ENCODE measurements at regions not wholly inside any gene's neighbourhood (a gene's known extent, or its start where the extent isn't known, plus 50 kb on each side); places are given as distances from the start of the nearest gene placed in this dataset.

DNA sequence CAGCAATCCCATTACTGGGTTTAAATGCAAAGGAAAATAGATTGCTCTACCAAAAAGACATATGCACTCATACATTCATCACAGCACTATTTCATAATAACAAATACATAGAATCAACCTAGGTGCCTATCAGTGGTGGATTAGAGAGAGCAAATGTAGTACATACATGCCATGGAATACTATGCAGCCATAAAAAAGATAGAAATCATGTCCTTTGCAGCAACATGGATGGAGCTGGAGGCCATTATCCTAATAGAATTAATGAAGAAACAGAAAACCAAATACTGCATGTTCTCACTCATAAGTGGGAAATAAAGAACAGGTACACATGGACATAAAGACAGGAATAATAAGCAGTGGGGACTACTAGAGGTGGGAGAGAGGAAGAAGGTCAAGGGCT, 70.7 kb upstream of the MLIP start:
- no peak overlapping the region for H3K4me3 ChIP-seq (ENCODE audit: low read depth, low read length)
- TF ChIP-seq, protein P1, sequence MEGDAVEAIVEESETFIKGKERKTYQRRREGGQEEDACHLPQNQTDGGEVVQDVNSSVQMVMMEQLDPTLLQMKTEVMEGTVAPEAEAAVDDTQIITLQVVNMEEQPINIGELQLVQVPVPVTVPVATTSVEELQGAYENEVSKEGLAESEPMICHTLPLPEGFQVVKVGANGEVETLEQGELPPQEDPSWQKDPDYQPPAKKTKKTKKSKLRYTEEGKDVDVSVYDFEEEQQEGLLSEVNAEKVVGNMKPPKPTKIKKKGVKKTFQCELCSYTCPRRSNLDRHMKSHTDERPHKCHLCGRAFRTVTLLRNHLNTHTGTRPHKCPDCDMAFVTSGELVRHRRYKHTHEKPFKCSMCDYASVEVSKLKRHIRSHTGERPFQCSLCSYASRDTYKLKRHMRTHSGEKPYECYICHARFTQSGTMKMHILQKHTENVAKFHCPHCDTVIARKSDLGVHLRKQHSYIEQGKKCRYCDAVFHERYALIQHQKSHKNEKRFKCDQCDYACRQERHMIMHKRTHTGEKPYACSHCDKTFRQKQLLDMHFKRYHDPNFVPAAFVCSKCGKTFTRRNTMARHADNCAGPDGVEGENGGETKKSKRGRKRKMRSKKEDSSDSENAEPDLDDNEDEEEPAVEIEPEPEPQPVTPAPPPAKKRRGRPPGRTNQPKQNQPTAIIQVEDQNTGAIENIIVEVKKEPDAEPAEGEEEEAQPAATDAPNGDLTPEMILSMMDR (IDR thresholded peaks at IDR 0.05; ENCODE audit: low read depth, low read length) = no peak

DNA sequence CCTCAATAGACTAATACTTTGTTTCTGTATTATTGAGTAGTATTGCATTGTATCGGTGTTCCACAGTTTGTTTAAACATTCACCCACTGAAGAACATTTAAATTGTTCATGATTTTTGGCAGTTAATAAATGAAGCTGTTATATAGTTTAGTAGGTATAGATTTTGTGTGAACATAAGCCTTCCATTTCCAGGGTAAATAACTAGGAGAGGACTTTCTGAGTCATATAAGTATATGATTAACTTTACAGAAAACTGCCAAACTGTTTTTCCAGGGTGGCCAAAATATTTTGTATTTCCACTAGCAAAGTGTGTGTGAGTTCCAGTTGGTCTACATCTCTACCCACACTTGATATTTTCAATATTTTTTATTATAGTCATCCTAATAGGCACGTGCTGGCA, 70.0 kb upstream of the MLIP start:
- TF ChIP-seq, protein P1 (IDR thresholded peaks at IDR 0.05; ENCODE audit: low read depth, low read length) = no peak
- no peak overlapping the region for H3K4me3 ChIP-seq (ENCODE audit: low read depth, low read length)

DNA sequence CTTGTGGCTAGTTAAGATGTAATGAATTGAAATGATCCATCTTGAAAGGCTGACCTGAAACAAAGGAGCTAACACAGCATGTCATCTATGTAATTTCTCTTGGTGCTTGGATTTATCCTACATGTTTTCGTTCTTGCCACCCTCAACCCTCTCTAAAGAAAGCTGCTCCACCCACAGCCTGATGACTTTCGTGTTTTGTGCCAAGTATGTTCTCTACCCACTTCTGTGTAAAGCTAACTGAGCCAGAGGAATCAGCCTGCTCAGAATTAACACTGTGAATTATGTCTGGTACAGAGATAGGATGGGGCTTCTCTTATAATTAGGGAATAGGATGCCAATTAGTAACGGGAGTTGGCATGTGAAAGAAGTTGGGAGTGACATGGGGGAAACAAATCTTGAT, 67.9 kb upstream of the MLIP start:
- H3K4me3 ChIP-seq (ENCODE audit: low read depth, low read length) = no peak overlapping the region
- TF ChIP-seq, protein P1 (IDR thresholded peaks at IDR 0.05; ENCODE audit: low read depth, low read length) = no peak

DNA sequence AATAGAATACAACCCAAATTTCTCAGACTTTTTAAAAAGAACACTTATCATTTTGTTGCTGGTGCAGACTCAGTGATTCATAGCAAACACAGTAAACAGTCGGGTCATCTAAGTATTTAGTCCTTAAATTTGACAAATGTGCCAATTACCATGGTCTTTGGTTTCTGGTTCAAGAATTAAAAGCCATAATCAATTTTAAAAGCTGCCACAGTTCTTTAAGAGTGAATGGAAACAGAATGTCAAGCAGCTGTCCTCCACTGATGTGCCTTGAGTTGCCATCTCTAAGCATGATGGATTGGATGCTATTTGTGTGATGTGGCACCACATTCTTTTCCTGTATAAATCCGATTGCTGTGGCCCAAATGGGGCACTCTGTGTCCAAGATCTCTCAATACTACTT, 67.2 kb upstream of the MLIP start:
- TF ChIP-seq, protein P1 (IDR thresholded peaks at IDR 0.05; ENCODE audit: low read depth, low read length) = no peak
- no peak overlapping the region for H3K4me3 ChIP-seq (ENCODE audit: low read depth, low read length)

DNA sequence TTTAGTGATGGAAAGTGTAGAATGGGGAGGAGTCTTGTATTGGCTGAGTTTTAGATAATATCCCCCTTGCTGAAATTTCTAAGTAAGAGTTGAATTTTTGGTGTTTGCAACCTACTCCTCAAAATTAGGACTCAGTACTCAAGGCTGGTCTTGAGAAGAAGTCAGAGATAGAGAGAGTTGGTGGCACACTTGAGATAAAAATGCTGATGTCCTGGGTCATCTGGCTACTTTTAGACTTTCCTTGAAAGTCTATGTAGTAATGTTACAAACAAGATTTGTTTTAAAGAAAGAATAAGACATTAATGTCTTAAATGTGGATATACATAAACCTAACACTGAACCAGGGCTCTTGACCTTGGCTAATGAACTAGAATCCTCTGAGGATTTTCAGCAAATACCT, 62.5 kb upstream of the MLIP start:
- H3K4me3 ChIP-seq (ENCODE audit: low read depth, low read length) = no peak overlapping the region
- TF ChIP-seq, protein P1 (IDR thresholded peaks at IDR 0.05; ENCODE audit: low read depth, low read length) = no peak

DNA sequence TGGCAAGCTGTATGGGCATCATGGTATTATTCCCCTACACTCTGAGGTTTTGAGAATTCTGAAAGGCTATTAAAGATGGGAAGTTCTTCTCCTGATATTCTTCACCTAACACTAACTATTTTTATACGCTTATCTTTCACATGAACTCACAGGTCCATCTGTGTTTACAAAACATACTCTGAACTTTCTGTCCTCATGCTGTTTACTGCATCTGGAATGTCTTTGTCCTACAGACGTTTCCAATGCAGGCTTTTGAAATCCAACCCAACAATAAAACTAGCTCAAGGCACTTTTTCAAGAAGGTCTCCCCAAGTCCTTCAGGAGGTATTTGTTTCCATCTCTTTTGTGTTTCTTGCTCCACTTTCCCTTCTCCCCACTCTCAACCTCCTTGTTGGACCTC, 60.5 kb upstream of the MLIP start:
- H3K4me3 ChIP-seq (ENCODE audit: low read depth, low read length) = no peak overlapping the region
- TF ChIP-seq, protein P1 (IDR thresholded peaks at IDR 0.05; ENCODE audit: low read depth, low read length) = no peak

DNA sequence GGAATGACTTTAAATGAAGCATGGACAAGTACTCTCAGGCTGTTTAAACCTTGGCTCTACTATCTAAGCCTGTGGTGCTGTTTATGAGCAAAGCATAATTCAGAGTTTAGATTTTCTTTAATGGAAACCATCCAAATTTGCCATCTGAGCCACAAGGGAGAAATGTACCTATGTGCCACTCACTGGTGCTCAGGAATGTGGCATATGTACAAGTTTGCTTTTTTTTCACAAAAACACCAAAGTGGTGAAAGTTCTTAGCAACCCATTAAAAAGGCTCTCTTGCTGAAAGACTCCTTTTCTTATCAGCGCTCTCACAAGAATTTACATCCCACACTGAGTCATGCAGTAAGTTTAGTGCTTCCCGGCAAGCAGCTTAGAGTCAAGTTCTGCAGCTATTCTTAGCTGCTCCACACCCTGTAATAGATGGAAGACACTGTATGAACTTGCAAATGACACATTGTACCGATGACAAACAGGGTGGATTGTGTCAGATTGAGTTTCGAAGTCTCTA, 57.3 kb upstream of the MLIP start:
- peak overlapping the region; percentile 41 for H3K4me3 ChIP-seq (ENCODE audit: low read depth, low read length)
- TF ChIP-seq, protein P1 (IDR thresholded peaks at IDR 0.05; ENCODE audit: low read depth, low read length) = no peak
